ENCODE measurements at regions not wholly inside any gene's neighbourhood (a gene's known extent, or its start where the extent isn't known, plus 50 kb on each side); places are given as distances from the start of the nearest gene placed in this dataset.

GRCh38 chr2:41853427-41854191 lies 194.2 kb upstream of the PKDCC start:
- no peak for DNase-seq (ENCODE audit: extremely low spot score, unreplicated experiment)
- no peaks in the 10 kb centered on the region for H3K36me3 Mint-ChIP-seq (ENCODE audit: unreplicated experiment)
- H3K9me3 Mint-ChIP-seq (ENCODE audit: unreplicated experiment) = no peaks in the 10 kb centered on the region
- H3K4me3 Mint-ChIP-seq (ENCODE audit: unreplicated experiment) = no peak overlapping the region
- H3K4me1 Mint-ChIP-seq (ENCODE audit: unreplicated experiment) = no peaks in the 10 kb centered on the region
- no peak overlapping the region for H3K27ac Mint-ChIP-seq (ENCODE audit: unreplicated experiment)
- H3K27me3 Mint-ChIP-seq (ENCODE audit: unreplicated experiment) = peaks cover 25% of the 10 kb centered on the region
- peak; percentile 79 for TF ChIP-seq CTCF (IDR thresholded peaks at IDR 0.05)

- Mint-ChIP-seq H3K27me3 (ENCODE audit: unreplicated experiment) (peaks cover 22% of the 10 kb centered on the region), H3K4me1 (ENCODE audit: unreplicated experiment) (no peaks in the 10 kb centered on the region)
Measured at GRCh38 chr2:41854227-41854626, 193.6 kb upstream of the PKDCC start.

GRCh38 chr2:41856946-41857345 lies 190.9 kb upstream of the PKDCC start:
- H3K4me1 Mint-ChIP-seq (ENCODE audit: unreplicated experiment) = peaks cover 15% of the 10 kb centered on the region
- no peak for DNase-seq (ENCODE audit: extremely low spot score, unreplicated experiment)
- no peaks in the 10 kb centered on the region for H3K9me3 Mint-ChIP-seq (ENCODE audit: unreplicated experiment)
- peaks cover 2% of the 10 kb centered on the region for H3K27me3 Mint-ChIP-seq (ENCODE audit: unreplicated experiment)
- no peak for TF ChIP-seq CTCF (IDR thresholded peaks at IDR 0.05)
- H3K27ac Mint-ChIP-seq (ENCODE audit: unreplicated experiment) = no peak overlapping the region
- H3K4me3 Mint-ChIP-seq (ENCODE audit: unreplicated experiment) = no peak overlapping the region
- H3K36me3 Mint-ChIP-seq (ENCODE audit: unreplicated experiment) = no peaks in the 10 kb centered on the region

More at GRCh38 chr2:41854227-41854626, 193.6 kb upstream of the PKDCC start:
- TF ChIP-seq CTCF (IDR thresholded peaks at IDR 0.05) = no peak
- Mint-ChIP-seq H3K27ac (ENCODE audit: unreplicated experiment) (no peak overlapping the region), H3K4me3 (ENCODE audit: unreplicated experiment) (no peak overlapping the region), H3K36me3 (ENCODE audit: unreplicated experiment) (no peaks in the 10 kb centered on the region), H3K9me3 (ENCODE audit: unreplicated experiment) (no peaks in the 10 kb centered on the region)
- no peak for DNase-seq (ENCODE audit: extremely low spot score, unreplicated experiment)

GRCh38 chr2:41859615-41860514 lies 188.0 kb upstream of the PKDCC start:
- H3K36me3 Mint-ChIP-seq (ENCODE audit: unreplicated experiment) = no peaks in the 10 kb centered on the region
- no peaks in the 10 kb centered on the region for H3K9me3 Mint-ChIP-seq (ENCODE audit: unreplicated experiment)
- no peak overlapping the region for H3K4me3 Mint-ChIP-seq (ENCODE audit: unreplicated experiment)
- H3K27ac Mint-ChIP-seq (ENCODE audit: unreplicated experiment) = peak overlapping the region; percentile 80
- TF ChIP-seq CTCF (IDR thresholded peaks at IDR 0.05) = no peak
- DNase-seq (ENCODE audit: extremely low spot score, unreplicated experiment) = no peak
- no peaks in the 10 kb centered on the region for H3K27me3 Mint-ChIP-seq (ENCODE audit: unreplicated experiment)
- peaks cover 16% of the 10 kb centered on the region for H3K4me1 Mint-ChIP-seq (ENCODE audit: unreplicated experiment)

- no peaks in the 10 kb centered on the region for H3K9me3 Mint-ChIP-seq (ENCODE audit: unreplicated experiment)
- TF ChIP-seq CTCF (IDR thresholded peaks at IDR 0.05) = no peak
- no peak overlapping the region for H3K27ac Mint-ChIP-seq (ENCODE audit: unreplicated experiment)
- H3K4me1 Mint-ChIP-seq (ENCODE audit: unreplicated experiment) = peaks cover 28% of the 10 kb centered on the region
- no peak for DNase-seq (ENCODE audit: extremely low spot score, unreplicated experiment)
- no peaks in the 10 kb centered on the region for H3K36me3 Mint-ChIP-seq (ENCODE audit: unreplicated experiment)
- H3K27me3 Mint-ChIP-seq (ENCODE audit: unreplicated experiment) = peaks cover 2% of the 10 kb centered on the region
- H3K4me3 Mint-ChIP-seq (ENCODE audit: unreplicated experiment) = no peak overlapping the region
Measured at GRCh38 chr2:41863062-41863461, 184.8 kb upstream of the PKDCC start.
